ENCODE measurements at regions not wholly inside any gene's neighbourhood (a gene's known extent, or its start where the extent isn't known, plus 50 kb on each side); places are given as distances from the start of the nearest gene placed in this dataset.
"Not testable (repeated sequence)": the region's sequence is repeated elsewhere in the genome, so short reads cannot be mapped to it uniquely, and the experiment has no call there.

DNA sequence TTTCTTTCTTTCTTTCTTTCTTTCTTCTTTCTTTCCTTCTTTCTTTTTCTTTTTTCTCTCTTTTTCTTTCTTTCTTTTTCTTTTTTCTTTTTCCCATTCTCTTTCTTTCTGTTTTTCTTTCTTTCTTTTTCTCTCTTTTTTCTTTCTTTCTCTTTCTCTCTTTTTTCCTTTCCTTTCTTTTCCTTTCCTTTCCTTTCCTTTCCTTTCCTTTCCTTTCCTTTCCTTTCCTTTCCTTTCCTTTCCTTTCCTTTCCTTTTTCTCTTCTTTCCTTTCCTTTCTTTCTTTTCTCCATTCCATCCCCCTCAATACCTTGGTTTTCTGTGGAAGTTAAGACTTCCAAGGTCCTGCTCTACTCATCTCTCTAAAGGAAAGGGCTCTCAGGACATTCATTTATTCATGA lies 102.8 kb upstream of the CLNK start:
- DNase-seq: no peak

DNA sequence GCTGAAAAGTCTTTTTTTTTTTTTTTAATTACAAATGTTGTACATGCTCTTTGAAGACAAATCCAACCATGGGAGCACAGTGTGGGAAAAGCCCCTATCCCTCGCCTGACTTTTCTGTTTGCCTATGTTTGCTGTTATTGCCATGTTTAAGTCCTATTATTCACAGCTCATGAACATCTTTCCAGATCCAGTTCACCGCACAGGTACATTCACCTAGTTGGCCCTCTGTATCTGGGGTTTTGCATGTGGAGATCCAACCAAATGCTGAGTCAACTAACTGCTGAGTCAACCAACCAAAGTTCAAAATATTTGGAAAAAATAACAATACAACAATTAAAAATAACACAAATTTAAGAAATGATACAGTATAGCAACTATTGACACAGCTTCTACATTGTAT lies 100.1 kb upstream of the CLNK start:
- DNase-seq: no peak

DNA sequence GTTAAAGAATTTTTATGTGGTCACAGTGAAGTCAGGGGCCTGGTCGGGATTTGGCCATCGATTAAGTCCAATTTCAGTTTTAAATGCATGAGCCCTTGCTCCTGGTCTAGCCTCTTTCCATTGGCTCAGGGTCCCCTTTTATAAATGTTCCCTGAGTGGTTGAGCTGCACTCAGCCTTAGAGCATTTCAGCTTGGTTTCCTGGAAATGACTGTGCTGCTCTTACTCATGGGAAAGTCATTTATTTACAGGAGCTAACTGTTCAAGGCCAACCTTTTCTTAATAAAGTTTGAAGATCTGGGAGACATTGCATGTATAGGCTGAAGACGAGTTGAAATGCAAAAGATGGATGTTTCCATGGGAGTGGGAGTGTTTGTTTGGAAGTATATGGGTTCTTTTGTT lies 98.8 kb upstream of the CLNK start:
- DNase-seq: no peak

DNA sequence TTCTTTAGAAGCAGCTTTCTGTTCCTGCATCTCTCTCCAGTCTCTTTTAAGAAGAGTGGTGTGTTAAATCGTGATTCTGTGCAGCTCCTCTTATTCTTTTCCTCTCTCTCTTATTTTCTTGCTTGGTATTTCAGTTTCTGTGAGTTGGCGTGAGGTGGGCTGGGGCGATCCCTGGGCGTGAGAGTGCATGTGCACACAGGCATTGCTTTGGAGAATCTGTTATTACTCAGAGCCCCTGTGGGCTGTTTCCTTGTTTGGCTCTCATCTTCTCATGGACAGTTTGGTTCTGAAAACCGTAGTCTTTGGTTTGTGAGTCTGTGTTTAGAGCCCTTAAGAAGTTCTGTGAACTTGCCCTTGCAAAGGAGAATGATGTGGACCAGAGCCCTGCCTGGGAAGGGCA lies 97.2 kb upstream of the CLNK start:
- no peak for DNase-seq

DNA sequence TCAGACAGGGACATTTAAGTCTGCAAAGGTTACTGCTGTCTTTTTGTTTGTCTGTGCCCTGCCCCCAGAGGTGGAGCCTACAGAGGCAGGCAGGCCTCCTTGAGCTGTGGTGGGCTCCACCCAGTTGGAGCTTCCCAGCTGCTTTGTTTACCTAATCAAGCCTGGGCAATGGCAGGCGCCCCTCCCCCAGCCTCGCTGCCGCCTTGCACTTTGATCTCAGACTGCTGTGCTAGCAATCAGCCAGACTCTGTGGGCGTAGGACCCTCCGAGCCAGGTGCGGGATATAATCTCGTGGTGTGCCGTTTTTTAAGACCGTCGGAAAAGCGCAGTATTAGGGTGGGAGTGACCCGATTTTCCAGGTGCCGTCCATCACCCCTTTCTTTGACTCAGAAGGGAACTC lies 96.2 kb upstream of the CLNK start:
- DNase-seq: not testable (repeated sequence)

DNA sequence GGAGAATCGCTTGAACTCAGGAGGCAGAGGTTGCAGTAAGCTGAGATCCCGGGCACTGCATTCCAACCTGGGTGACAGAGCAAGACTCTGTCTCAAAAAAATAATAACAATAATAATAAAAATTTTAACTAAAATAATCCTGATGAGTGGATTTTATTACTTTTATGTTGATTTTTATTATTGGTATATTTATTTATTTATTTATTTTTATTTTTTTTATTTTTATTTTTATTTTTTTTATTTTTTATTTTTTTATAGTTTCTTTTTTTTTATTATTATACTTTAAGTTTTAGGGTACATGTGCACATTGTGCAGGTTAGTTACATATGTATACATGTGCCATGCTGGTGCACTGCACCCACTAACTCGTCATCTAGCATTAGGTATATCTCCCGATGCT lies 90.6 kb upstream of the CLNK start:
- not testable (repeated sequence) for DNase-seq

DNA sequence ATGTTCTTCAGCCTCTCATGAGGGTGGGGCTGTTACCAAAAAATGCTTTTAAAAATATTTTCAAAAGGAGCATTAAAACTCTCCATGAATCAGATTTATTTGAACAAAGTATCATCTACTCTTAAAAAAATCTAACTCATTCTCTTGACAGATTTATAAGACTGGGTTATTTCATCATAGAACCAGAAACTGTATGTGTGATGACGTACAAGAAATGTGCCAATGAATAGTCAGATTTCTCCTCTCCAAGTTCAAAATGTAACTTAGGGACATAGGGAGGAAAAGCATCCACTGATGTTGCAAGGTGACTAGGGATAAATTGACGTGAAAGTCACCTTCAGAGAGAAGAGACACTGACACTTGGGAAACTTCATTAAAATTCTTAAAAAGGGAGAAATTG lies 89.1 kb upstream of the CLNK start:
- DNase-seq: no peak

DNA sequence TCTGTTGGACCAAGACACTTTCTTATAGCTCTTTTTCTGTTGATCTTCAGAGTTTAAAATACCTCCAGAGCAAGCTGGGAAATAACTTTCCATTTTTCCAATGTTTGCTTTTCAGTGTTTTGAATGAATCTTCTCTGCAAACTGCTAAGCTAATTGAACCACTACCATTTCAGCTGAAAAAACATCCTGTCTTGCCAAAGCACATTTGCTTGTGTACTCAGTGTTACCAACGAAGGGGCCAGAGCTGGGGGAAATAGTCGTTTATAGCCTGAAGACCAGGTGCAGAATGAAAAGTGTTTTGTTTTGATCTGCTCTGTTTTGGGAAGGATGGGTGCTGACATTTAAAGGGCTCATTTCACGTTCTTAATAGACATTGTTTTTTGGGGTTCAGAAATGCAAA lies 88.4 kb upstream of the CLNK start:
- no peak for DNase-seq

DNA sequence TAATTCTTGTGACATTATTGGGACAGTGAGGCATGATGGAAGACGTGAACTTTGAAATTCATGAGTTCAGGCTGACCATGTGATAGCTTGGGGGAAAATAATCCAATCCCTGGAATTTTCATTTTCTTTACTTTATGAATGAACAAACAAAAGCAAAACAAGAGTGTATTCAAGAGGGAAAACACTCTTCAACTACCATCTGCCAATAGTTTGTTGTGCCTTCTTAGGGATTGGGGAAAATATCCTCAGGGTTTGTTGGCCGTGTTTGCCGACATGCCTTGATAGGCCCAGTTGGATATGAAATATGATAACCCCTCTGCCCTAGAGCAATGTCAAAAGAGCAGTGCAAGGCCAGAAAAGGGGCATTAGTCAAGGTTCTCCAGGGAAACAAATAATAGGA lies 80.8 kb upstream of the CLNK start:
- DNase-seq: no peak

DNA sequence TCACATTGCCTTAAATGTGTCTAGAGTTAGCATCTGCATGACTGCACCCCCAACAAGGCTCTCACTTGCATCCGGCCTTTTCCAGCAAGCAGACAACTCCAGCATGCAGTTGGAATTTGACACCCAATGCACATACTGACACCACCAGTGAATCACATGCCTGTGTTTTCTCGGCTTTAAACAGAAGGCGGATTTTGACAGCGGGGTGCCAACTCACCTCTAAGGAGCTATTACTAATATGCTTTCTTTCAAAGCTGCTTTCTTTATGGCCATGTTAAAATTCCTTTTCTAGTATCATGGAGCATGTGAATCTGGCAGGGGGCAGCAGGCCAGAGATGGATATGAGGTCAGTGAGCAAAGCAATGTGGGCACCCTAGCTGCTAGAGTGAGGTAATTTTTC lies 78.0 kb upstream of the CLNK start:
- DNase-seq: no peak

DNA sequence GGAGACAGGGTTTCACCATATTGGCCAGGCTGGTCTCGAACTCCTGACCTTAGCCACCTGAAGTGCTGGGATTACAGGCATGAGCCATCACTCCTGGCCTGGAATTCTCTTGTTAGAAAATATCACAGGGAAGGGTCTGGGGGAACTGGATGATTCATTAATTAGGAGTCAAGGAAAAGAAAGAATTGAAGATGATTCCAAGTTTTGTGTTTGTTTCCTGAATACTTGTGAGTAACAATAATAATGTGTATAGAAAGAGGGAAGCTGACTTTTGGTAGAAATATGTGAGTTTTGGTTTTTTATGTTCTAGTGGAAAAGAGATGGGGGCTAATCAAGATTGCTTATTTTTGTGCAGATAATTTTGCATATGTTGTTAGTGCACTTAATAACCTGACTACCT lies 77.3 kb upstream of the CLNK start:
- no peak for DNase-seq

DNA sequence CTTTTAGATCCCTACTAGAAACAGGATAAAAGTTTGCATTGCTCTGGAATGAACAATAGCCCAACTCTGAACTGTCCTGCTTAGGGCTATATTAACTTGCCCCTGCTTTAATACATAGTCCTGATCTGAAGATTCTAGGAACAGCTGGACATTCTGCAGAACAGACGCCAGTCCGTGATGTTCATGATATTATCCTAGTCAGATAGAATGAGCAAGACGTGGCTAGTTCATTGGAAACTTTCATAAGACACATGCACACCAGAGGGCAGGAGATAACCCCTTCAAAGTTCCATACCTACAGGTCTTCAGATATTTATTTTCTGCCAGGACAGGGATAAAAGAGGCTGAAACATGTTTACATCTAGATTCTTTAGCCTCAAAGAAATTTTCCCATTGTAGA lies 75.5 kb upstream of the CLNK start:
- DNase-seq: no peak

DNA sequence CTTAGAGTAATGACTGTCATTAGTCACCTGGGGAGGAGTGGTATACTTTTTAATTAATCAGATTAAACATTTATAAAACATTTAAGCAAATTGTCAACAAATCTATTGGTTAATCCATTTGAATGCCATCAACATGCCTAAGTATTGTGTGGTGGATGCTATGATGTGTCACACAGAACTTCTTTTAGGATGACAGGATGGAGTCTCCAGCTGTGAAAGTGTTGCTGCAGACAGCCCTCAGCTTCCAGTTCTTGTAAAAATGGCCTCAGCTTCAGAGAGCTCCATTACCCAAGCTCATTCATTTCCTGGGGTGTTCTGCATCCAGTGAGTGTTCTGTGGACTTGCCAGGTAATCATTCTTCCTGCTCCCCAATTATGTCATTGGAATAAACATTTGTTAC lies 74.3 kb upstream of the CLNK start:
- no peak for DNase-seq

DNA sequence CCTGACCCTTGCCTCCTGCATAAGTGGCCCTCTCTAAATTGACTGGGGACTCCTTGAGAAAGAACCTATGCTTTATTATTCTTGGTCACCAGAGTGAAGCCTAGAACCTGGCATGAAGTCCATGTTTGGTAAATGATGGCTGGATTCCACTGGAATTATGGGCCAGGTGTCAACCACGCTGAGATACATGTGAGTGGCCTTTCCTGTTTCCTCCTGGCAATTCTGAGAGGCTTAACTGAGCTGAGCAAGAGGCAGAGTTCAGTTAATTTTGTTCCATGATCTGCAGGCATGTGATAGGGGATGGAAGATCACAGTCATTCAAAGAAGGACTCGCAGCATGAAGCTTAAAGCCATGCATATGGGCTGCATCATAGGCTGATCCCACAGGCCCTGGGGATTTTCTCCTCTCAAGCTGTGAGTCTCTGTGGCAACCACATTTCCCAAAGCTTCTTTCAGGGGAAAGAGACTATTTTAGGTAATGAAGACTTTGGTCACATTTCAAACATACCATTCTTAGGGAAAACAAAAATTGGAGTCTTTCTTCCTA lies 69.4 kb upstream of the CLNK start:
- no peak for DNase-seq

DNA sequence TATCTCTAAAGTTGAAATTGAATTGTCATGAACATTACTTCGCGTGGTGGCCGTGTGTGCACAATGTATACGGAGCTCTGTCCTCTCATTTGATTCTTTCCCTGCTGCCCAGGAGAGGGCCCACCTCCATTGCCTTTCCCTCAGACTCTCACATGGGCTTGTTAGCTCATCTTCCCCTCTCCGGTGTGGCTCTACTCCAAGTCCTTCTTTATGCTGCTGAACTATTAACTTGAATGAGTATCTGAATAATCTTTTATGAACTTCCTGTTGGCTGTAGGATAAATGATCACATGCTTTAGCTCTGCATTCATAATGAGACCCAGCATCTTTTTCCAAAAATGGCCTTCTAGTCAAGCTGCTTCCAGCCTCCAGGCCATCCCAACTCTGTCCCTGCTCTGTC lies 68.8 kb upstream of the CLNK start:
- no peak for DNase-seq

DNA sequence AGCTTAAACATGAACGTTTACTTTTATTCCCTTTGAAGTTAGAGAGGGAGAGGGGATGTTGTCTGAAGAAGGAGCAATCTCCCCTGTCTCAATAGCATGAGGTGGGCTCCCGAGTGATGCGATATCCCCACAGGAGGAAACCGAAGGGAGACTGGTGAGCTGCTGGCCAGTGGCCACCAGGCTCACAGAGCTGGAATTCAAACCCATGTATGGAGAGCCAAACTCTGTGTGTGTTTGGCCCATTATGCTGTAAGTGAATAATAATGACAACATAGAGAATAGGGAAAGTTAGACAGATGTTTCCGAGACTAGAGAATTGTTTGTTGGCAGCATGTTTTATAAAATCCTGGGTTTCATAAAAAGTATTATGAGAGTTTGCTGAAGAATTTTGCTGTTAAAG lies 66.1 kb upstream of the CLNK start:
- no peak for DNase-seq

DNA sequence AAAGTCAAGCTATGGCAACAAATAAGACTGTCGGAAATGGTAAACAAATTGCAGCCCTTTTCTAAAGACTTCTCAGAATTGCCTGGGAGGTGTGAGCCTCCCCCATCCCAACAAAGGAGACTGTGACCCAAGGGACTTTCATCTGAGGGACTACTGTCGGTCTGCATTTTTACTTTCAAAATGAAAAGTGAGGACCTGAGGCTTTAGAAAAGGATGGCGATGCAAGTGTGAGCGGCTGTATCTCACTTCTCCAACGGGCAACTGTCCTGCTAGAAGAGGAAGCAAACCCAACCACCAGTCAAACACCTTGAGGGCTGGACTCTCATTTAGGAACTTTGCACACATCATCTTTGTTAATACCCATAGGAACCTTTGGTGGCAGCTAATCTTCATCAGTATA lies 62.6 kb upstream of the CLNK start:
- no peak for DNase-seq

DNA sequence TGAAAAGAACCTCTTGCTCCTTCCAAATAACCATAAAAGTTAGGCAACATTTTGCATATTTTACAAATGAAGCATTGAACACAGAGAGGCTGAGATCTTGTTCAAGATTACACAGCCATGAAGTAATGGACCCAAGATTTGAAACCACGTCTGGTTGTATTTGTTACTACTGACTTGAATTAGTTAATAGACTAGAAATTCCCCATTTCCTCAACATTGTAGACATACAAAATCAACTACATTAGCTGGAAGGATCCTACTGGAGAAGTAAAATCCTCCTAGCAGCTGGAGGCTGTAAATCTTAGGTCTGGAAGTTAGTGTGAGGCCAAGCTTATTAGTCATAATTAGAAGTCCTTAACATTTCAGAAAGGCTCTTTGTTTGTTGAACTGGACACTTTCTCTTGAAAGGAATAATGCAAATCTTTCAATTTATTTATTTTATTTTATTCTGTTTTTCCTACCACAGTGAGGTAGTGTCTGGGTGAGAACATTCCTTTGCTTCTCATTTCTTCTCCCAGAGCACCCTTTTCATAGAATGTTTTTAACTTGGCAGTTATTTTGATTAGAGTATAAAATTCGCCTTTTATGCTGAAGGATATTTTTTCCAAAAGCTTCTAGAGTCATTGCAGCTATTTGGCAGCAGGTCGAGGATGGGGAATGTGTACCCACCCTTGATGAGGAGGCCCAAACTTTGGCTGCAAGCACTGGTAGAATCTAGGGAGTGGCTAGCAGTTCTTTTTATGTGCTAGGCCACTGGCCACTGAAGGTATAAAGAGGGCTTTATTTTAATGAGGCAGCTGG lies 62.0 kb upstream of the CLNK start:
- DNase-seq: no peak

DNA sequence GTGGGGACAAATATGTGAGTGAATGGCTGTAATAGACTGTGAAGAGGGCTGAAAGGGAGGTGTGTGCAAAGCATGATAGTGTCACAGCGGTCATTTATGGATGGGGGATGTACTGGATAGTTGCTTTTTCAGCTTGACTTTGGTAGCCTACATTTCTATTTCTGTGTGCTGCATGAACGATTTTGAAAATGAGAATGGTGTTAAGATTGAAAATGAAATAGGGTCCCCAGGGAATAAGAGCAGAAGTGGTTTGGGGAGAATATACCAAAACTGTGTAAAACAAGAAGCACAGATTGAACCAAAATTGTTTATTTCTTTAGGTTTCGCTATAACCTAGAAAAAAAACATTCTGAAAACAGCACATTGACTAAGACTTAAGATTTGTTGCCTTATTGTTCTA lies 58.8 kb upstream of the CLNK start:
- no peak for DNase-seq

DNA sequence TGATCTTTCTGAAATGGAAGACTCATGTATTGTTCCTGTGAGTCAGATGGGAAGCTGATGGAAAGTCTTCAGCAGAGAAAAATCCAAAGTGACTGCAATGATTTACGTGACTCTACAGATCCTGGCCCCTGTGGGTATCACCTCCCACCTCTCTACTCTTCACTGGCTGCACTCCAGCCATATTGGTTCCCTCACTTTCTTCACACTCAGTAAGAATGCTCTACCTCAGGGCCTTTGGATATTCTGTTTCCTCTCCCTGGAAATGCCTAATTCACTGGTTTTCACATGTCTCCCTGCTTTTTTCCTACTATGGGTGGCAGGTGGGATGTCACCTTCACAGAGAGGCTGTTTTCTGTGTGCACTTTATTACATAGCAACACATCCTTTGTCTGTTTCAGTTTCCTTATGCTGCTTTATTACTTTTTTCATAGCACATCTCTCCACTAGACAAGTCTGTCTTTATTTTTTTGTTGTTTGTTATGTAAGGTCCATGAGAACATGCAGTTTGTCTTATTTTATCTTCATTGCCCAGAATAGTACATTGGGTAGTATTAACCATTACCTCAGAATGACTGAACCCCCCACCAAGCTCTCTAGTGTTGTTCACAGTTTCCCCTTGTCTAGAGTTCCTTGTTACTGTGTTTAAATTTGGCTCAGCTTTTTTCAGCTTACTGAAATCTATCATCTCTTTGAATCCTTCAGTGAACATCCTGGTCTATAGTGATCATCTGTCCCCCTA lies 57.6 kb upstream of the CLNK start:
- DNase-seq: no peak

DNA sequence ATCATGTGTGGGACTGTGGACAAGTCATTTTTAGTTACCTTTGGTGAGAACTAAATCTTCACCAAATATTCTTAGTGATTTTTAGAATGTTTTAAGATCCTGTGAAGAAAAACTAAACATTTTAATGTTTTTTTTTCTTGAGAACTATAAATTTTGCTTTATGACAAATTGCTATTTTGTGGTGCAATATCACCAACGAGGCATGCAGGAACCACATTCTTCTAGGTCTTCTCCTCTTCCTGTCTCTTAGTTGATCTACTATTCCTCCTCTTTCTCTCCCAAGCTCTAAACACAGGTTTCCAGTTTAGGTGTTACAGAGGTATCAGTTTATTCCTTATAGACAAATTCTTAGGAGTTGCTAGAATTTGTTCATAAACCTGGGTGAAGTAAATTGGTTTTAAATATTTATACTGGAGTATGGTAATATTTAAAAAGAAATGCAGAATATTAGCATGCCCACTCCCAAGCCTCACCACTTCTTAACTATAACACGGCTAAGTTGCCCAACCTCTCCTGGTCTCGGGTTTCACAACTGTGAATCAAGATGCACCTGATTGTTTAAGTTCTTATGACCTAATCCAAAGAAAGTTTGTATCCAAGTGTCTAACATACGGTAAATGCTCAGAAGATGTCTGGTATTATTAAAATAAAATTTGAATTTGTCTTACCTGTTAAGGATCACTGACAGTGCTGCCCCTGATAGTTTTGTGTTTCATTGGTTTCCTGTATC lies 56.5 kb upstream of the CLNK start:
- no peak for DNase-seq

DNA sequence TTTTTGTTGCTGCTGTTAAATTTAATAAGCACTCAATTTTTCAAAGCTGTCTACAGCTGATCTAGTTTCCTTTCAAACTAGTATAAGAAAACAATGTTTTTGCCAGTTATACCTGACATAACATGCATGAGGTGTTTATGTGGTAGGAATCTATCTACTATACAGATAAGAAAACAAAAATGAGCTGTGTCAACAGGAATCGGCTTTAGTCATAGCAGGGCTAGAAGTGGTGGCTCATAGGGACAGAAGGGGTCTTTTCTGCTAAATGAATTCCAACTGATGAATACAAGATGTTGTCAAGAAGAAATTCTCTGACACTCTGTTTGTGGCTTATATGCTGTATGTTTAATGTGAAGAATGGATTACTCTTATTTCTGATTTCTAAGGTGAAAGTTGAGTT lies 55.7 kb upstream of the CLNK start:
- DNase-seq: no peak

DNA sequence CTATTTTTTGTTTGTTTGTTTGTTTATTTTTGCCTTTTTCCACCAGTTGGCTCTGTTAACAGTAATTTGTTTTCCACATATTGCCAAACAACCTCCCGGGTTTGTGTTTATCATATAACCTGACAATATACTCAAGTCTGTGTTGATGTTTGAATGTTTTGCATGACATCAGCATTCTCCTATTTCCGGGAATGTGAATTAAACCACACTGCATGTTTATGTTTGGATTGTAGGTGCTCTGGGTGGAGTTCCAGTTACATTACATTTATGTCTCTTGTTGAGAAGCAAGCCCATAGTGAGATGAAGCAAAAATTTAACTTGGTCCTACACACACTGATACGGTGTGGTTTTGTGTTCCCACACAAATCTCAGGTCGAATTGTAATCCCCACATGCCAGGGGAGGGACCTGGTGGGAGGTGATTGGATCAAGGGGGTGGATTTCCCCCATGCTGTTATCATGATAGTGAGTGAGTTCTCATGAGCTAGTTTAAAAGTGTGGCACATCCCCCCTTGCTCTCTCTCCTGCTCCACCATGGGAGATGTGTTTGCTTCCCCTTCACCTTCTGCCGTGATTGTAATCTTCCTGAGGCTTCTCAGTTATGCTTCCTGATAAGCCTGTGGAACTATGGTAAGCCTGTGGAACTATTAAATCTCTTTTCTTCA lies 54.4 kb upstream of the CLNK start:
- no peak for DNase-seq
